ENCODE measurements at regions not wholly inside any gene's neighbourhood (a gene's known extent, or its start where the extent isn't known, plus 50 kb on each side); places are given as distances from the start of the nearest gene placed in this dataset.

DNA sequence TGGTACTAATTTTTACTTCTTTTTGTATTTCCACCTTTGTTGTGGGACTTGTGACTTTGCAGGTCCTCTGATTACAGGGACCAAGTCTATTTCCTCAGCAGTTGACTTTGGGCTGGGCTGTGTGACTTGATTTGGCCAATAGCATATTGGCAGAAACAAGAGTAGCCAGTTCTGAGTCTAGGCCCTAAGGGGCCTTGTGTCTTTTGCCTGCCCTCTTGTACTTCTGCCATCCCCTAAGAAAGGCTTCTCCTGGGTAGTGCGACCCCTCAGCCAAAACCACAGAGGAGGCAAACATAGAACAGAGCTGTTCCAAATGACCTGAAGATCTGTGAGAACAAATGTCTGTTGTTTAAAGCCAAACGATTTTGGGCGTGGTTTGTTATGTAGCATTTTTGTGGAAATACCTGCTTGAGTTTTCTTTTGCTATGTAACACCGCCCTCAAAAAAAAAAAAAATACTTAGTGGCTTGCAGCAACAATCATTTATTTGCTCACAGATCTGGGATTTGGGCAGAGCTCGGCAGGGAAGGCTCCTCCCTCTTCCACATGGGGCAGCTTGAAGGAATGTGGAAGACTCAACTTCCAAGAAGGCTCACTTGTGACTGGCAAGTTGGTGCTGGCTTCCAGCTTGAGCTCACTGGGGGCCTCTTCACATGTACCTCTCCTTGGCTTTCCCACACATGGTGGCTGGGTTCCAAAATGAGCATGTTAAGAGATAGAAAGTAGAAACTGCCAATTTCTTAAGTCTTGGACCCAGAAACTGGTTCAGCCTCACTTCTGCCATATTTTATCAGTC, 423.0 kb upstream of the CNKSR2 start:
- Histone ChIP-seq H3K36me3 (ENCODE audit: control insufficient read depth, insufficient read depth, low read length) (no peaks in the 10 kb centered on the region), H3K4me3 (ENCODE audit: low read depth, low read length) (no peak overlapping the region), H3K27me3 (ENCODE audit: control insufficient read depth, insufficient read depth, low read length) (no peaks in the 10 kb centered on the region)
- TF ChIP-seq, protein P1, sequence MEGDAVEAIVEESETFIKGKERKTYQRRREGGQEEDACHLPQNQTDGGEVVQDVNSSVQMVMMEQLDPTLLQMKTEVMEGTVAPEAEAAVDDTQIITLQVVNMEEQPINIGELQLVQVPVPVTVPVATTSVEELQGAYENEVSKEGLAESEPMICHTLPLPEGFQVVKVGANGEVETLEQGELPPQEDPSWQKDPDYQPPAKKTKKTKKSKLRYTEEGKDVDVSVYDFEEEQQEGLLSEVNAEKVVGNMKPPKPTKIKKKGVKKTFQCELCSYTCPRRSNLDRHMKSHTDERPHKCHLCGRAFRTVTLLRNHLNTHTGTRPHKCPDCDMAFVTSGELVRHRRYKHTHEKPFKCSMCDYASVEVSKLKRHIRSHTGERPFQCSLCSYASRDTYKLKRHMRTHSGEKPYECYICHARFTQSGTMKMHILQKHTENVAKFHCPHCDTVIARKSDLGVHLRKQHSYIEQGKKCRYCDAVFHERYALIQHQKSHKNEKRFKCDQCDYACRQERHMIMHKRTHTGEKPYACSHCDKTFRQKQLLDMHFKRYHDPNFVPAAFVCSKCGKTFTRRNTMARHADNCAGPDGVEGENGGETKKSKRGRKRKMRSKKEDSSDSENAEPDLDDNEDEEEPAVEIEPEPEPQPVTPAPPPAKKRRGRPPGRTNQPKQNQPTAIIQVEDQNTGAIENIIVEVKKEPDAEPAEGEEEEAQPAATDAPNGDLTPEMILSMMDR (IDR thresholded peaks at IDR 0.05; ENCODE audit: insufficient read depth, low read length, poor library complexity, severe bottlenecking), result no peak
- no peak for DNase-seq (ENCODE audit: low read depth)

DNA sequence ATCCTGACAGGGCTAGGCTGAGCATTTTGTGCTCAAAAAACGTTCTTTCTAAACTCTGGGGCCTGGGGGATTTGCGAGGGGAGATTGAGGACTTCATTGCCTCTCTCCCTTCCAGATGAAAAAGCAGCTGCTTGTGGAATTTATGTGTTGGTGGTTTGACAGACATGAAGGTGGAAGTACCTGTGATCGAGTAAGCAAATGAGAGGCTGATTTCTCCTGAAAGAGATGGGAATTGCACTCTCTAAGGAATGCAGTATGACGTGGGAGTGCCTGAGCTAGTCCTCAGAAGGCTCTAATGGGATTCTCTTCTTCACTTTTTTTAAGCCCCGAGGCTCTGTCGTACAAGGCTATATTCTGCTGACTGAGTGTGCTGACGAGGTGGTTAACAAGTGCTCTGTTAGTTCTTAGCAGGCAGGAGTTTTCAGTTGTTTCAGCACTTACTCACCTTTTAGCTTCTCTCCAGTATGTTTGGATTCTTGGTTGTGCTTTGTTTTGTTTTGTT, 426.8 kb upstream of the CNKSR2 start:
- DNase-seq (ENCODE audit: low read depth), result no peak
- Histone ChIP-seq H3K4me3 (ENCODE audit: low read depth, low read length) (no peak overlapping the region), H3K27me3 (ENCODE audit: control insufficient read depth, insufficient read depth, low read length) (no peaks in the 10 kb centered on the region), H3K36me3 (ENCODE audit: control insufficient read depth, insufficient read depth, low read length) (no peaks in the 10 kb centered on the region)
- TF ChIP-seq, protein P1 (IDR thresholded peaks at IDR 0.05; ENCODE audit: insufficient read depth, low read length, poor library complexity, severe bottlenecking), result no peak

DNA sequence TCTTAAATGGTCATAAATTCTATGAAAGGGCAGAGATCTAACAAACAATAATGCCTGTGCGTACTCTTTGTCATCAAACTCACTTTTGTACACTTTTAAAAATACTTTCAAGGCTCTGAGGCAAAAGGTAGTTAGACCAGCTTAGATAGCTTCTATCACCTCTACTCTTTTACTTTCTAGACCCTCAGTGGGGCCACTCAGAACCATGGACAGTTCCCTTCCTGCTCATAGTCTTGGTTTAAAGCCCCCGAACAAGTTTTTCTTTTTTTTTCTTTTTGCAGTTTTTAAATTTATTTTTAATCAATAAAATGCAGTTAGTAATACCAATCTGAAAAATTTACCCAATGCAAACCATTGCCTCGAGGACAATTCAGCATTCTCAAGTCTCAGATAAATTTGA, 460.5 kb upstream of the CNKSR2 start:
- TF ChIP-seq, protein P1 (IDR thresholded peaks at IDR 0.05; ENCODE audit: insufficient read depth, low read length, poor library complexity, severe bottlenecking), result no peak
- Histone ChIP-seq H3K4me3 (ENCODE audit: low read depth, low read length) (no peak overlapping the region), H3K27me3 (ENCODE audit: control insufficient read depth, insufficient read depth, low read length) (no peaks in the 10 kb centered on the region), H3K36me3 (ENCODE audit: control insufficient read depth, insufficient read depth, low read length) (no peaks in the 10 kb centered on the region)
- no peak for DNase-seq (ENCODE audit: low read depth)

DNA sequence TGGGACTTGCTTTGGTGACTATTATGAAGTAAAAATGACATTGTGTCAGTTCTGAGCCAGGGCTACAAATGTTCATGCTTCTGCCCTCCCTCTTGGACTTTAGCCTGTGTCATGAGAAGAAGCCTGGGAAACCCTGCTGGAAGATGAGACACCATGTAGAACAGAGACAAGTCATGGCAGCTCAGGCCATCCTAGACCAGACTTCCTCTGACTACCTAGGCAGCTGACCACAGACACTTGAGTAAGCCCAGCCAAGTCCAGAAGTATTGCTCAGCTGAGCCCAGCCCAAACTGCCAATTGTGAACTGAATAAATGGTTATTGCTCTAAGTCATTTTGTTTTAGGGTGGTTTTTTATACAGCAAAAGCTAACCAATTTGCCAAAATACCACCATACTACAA, 467.6 kb upstream of the CNKSR2 start:
- TF ChIP-seq, protein P1 (IDR thresholded peaks at IDR 0.05; ENCODE audit: insufficient read depth, low read length, poor library complexity, severe bottlenecking), result no peak
- H3K27me3 ChIP-seq (ENCODE audit: control insufficient read depth, insufficient read depth, low read length), result no peaks in the 10 kb centered on the region
- DNase-seq (ENCODE audit: low read depth), result no peak
- no peak overlapping the region for H3K4me3 ChIP-seq (ENCODE audit: low read depth, low read length)
- no peaks in the 10 kb centered on the region for H3K36me3 ChIP-seq (ENCODE audit: control insufficient read depth, insufficient read depth, low read length)

DNA sequence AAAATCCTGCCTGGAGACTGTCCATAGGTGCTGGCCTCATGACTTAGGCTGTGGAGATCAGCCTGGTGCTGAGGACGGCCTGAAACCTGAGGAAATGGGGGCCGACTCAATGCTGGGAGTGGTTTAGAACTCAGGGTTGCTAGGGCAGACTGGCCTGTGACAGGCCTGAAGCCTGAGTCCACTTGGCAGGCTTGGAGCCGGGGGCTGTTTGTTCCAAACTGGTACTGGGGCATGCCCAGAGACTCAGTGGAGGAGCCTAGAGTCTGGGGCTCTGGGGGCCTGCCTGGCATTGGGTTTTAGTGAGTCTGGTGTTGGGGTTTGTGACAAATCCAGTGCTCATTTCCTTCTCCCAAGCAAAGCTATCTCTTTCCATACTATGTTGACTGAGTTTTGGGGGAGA, 489.7 kb upstream of the CNKSR2 start:
- no peak for DNase-seq (ENCODE audit: low read depth)
- H3K27me3 ChIP-seq (ENCODE audit: control insufficient read depth, insufficient read depth, low read length), result no peaks in the 10 kb centered on the region
- TF ChIP-seq, protein P1 (IDR thresholded peaks at IDR 0.05; ENCODE audit: insufficient read depth, low read length, poor library complexity, severe bottlenecking), result no peak
- H3K4me3 ChIP-seq (ENCODE audit: low read depth, low read length), result no peak overlapping the region
- no peaks in the 10 kb centered on the region for H3K36me3 ChIP-seq (ENCODE audit: control insufficient read depth, insufficient read depth, low read length)

DNA sequence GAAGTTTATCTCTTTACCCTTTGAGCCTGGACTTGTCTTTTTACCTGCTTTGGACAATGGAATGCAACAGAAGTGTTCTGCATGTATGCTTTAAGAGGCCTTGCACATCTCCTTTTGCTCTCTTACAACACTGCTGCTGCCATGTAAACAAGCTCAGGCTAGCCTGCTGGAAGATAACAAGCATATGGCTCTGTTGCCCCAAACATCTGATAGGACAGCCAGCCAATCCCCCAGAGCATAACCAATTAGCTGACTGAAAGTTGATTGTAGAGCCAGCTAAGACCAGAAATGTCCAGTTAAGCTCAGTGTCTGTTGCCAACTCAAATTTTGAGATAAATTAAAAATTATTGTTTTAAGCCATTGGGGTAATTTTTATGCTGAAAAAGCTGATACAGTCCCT, 510.6 kb upstream of the CNKSR2 start:
- no peak for DNase-seq (ENCODE audit: low read depth)
- Histone ChIP-seq H3K27me3 (ENCODE audit: control insufficient read depth, insufficient read depth, low read length) (no peaks in the 10 kb centered on the region), H3K4me3 (ENCODE audit: low read depth, low read length) (no peak overlapping the region), H3K36me3 (ENCODE audit: control insufficient read depth, insufficient read depth, low read length) (no peaks in the 10 kb centered on the region)
- TF ChIP-seq, protein P1 (IDR thresholded peaks at IDR 0.05; ENCODE audit: insufficient read depth, low read length, poor library complexity, severe bottlenecking), result no peak

All from kidney epithelial cell (primary cell).